Endothelial cell of umbilical vein (primary cell): ENCODE measurements at regions not wholly inside any gene's neighbourhood (a gene's known extent, or its start where the extent isn't known, plus 50 kb on each side); places are given as distances from the start of the nearest gene placed in this dataset.

ENCODE experiments used
- BruUV-seq: library from RNA; stranded (reverse); fragments of 400-500 nt; replicated peaks from 2 replicates; lab custom pipeline; 2021; lab: Mats Ljungman, UMichigan
- CTCF ChIA-PET: fragments of 300-600, 350-600 bp; sonication (Branson Sonifier 250); formaldehyde crosslinking; loops from one replicate; lab custom pipeline; 2021; ENCODE audit warnings: antibody characterized with exemption, inconsistent platforms; lab: Charles Lee
- POLR2A ChIA-PET: fragments of 300-600, 350-600 bp; sonication (Branson Sonifier 250); formaldehyde crosslinking; loops from one replicate; lab custom pipeline; 2021; ENCODE audit warnings: antibody characterized with exemption, inconsistent platforms; lab: Charles Lee
- DNase-seq: peaks from one replicate; pipeline ENCODE4 v3.0.0-alpha.2; 2011; ENCODE audit warnings: low read depth, low spot score
- FAIRE-seq: peaks from 2 replicates; lab custom pipeline; 2011; peaks lifted over from hg19 to GRCh38; lab: Jason Lieb, UNC
- H2AFZ ChIP-seq: 2 replicates; pipeline ENCODE4 v1.6.0; 2012; ENCODE audit warnings: low read depth, low read length, control low read depth, inconsistent platforms
- H3K27ac ChIP-seq: 2 replicates; pipeline ENCODE4 v1.5.1; 2011; ENCODE audit warnings: low read depth, mild to moderate bottlenecking, control low read depth, low read length, moderate library complexity; ENCODE audit not compliant: insufficient read depth
- H3K27me3 ChIP-seq, 2 experiments: 2 replicates each; pipeline versions ENCODE4 v1.6.0 to v1.6.1; 2011; ENCODE audit warnings: low read length in 2 of 2, mixed read lengths in 1 of 2; ENCODE audit not compliant: control insufficient read depth in 2 of 2, insufficient read depth in 2 of 2
- H3K36me3 ChIP-seq, 2 experiments: 2 replicates in 1 of 2; 3 replicates in 1 of 2; pipeline ENCODE4 v1.5.1; 2011; ENCODE audit warnings: low read length in 2 of 2, mild to moderate bottlenecking in 1 of 2, moderate library complexity in 1 of 2; ENCODE audit not compliant: control insufficient read depth in 2 of 2, insufficient read depth in 2 of 2; ENCODE audit errors: extremely low read depth in 1 of 2
- H3K4me1 ChIP-seq: 3 replicates; pipeline ENCODE4 v1.5.1; 2011; ENCODE audit warnings: mild to moderate bottlenecking, low read length; ENCODE audit not compliant: control insufficient read depth, insufficient read depth; ENCODE audit errors: extremely low read depth
- H3K4me2 ChIP-seq: 2 replicates; pipeline ENCODE4 v1.6.1; 2011; ENCODE audit warnings: low read length, control low read depth, mixed read lengths; ENCODE audit not compliant: insufficient read depth
- H3K4me3 ChIP-seq, 3 experiments: fragments of 200-600 bp in 1 of 3; sonication (generic), shearing (Covaris generic) in 1 of 3; replicated peaks in 1 of 3; 2 replicates each; pipeline ENCODE4 v1.5.1; 2011 to 2016; ENCODE audit warnings: control low read depth in 3 of 3, low read length in 3 of 3, mild to moderate bottlenecking in 2 of 3, inconsistent platforms in 1 of 3, low read depth in 1 of 3, moderate library complexity in 1 of 3; ENCODE audit not compliant: insufficient read depth in 1 of 3
- H3K79me2 ChIP-seq: 2 replicates; pipeline ENCODE4 v1.6.0; 2012; ENCODE audit warnings: low read length, inconsistent platforms; ENCODE audit not compliant: control insufficient read depth, insufficient read depth
- H3K9ac ChIP-seq: replicated peaks from 2 replicates; pipeline ENCODE3; 2011; ENCODE audit warnings: low read length, control low read depth; ENCODE audit not compliant: insufficient read depth; ENCODE audit errors: extremely low read depth
- H3K9me1 ChIP-seq: replicated peaks from 3 replicates; pipeline ENCODE4 v1.6.0; 2011; ENCODE audit warnings: mild to moderate bottlenecking, low read length; ENCODE audit not compliant: control insufficient read depth, insufficient read depth; ENCODE audit errors: extremely low read depth
- H3K9me3 ChIP-seq: replicated peaks from 2 replicates; pipeline ENCODE4 v1.5.1; 2012; ENCODE audit warnings: low read length, inconsistent platforms; ENCODE audit not compliant: control insufficient read depth, insufficient read depth
- H4K20me1 ChIP-seq: replicated peaks from 2 replicates; pipeline ENCODE3; 2011; ENCODE audit warnings: mild to moderate bottlenecking, low read length; ENCODE audit not compliant: control insufficient read depth, insufficient read depth; ENCODE audit errors: extremely low read depth
- EZH2 ChIP-seq: IDR thresholded peaks from 2 replicates; pipeline ENCODE4 v1.6.1; 2012; ENCODE audit warnings: borderline replicate concordance, low read depth, mild to moderate bottlenecking, moderate library complexity, low read length, inconsistent platforms; ENCODE audit not compliant: severe bottlenecking
- FOS ChIP-seq: IDR thresholded peaks from 2 replicates; pipeline ENCODE4 v1.6.1; 2011; ENCODE audit warnings: mild to moderate bottlenecking, low read length, moderate library complexity, borderline replicate concordance; ENCODE audit not compliant: insufficient read depth
- GATA2 ChIP-seq: IDR thresholded peaks from 2 replicates; pipeline ENCODE4 v1.7.0; 2011; ENCODE audit warnings: low read depth, mild to moderate bottlenecking, moderate library complexity, mixed read lengths, low read length; ENCODE audit not compliant: insufficient read length, insufficient read depth
- JUN ChIP-seq: IDR thresholded peaks from 2 replicates; pipeline ENCODE4 v1.6.1; 2011; ENCODE audit warnings: borderline replicate concordance, low read depth; ENCODE audit not compliant: insufficient read length, insufficient read depth
- MYC ChIP-seq: IDR thresholded peaks from one replicate; pipeline ENCODE4 v1.6.1; 2011; ENCODE audit warnings: mild to moderate bottlenecking, low read depth, low read length
- POLR2A ChIP-seq: IDR thresholded peaks from 2 replicates; pipeline ENCODE4 v1.6.1; 2012; ENCODE audit warnings: low read depth, mild to moderate bottlenecking, control low read depth, low read length
- POLR2AphosphoS5 ChIP-seq: IDR thresholded peaks from 2 replicates; pipeline ENCODE4 v1.6.1; 2012; ENCODE audit warnings: low read depth, mild to moderate bottlenecking, control low read depth, low read length, moderate library complexity; ENCODE audit not compliant: insufficient read depth
- dilution Hi-C: fragments of 300-500 bp; cut with MboI; formaldehyde crosslinking; loops from one replicate; pipeline ENCODE4 v1.15.0; 2019; ENCODE audit warnings: low sequenced_read_pairs; ENCODE audit not compliant: extremely low pct_ligation_motif_present
- intact Hi-C: fragments of 100-400 bp; cut with micrococcal nuclease; formaldehyde crosslinking; loops from one replicate; pipeline ENCODE4 v1.10.0; 2022
- TF ChIP-seq, protein P1 (sequence below), 2 donors: IDR thresholded peaks; 1 replicate in 1 of 2; 2 replicates in 1 of 2; pipeline ENCODE4 v1.5.1; 2011; ENCODE audit warnings: low read length in 2 of 2, mild to moderate bottlenecking in 2 of 2, moderate library complexity in 2 of 2, control low read depth in 1 of 2, inconsistent platforms in 1 of 2, low read depth in 1 of 2; ENCODE audit not compliant: insufficient read depth in 1 of 2; ENCODE audit errors: extremely low read depth in 1 of 2
- TF ChIP-seq, protein P2 (sequence below): IDR thresholded peaks from 2 replicates; pipeline ENCODE4 v1.6.1; 2011; ENCODE audit not compliant: insufficient read depth, insufficient read length

DNA sequence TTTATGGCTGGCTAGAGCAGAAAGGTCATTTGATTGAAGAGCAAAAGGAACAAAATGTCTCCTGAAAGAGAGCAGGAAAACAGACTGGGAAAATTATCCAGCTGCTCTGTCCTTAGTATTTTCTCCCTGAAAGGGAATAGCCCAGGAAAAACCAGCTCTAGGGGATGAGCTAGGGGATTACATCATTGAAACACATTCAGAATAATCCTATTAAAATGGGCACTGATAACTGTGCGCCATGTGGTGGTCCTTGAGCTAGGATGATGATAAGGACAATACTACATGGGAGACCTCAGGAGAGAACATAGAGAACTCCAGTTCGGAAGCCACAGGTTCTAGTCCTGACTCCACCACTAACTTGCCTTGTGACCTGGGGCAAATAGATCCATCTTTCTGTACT is 873.8 kb downstream of the TYW1 start:
- no peak overlapping the region for H3K4me2 ChIP-seq
- no peaks in the 10 kb centered on the region for H4K20me1 ChIP-seq
- H3K4me3 ChIP-seq: no peak overlapping the region
- ChIA-PET CTCF (no interaction called here), POLR2A (no interaction called here)
- TF ChIP-seq JUN: no peak
- no peak for TF ChIP-seq POLR2A
- intact Hi-C loops: no loop called here
- no peaks in the 10 kb centered on the region for H3K36me3 ChIP-seq
- DNase-seq (no peak), FAIRE-seq (no peak)
- H3K79me2 ChIP-seq: no peaks in the 10 kb centered on the region
- no peak overlapping the region for H2AFZ ChIP-seq
- dilution Hi-C loops: no loop called here
- H3K9ac ChIP-seq: no peak overlapping the region
- no peaks in the 10 kb centered on the region for H3K9me1 ChIP-seq
- BruUV-seq: no TSS peak
- no peaks in the 10 kb centered on the region for H3K27me3 ChIP-seq
- H3K27ac ChIP-seq: no peak overlapping the region
- H3K9me3 ChIP-seq: peaks cover 4% of the 10 kb centered on the region
- no peaks in the 10 kb centered on the region for H3K4me1 ChIP-seq

DNA sequence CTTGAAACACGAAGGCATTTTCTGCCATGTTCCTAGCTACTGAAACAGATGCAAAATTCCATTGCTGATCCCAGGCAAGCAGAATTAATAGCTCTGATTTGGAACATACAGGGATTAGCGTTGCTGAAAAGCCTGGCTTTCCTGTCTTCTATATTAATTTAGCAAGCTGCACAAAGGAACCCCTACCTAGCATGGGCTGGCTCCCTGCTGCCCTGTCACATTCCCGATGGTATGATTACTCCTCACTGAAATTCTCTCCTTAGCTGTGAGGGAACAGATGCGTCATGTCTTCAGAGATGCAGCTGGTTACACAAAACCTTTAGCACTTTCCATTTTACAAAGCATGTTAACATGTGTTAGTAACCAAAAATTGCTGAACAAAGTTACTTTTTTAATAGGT is 878.9 kb downstream of the TYW1 start:
- intact Hi-C loops: no loop called here
- CTCF ChIA-PET: no interaction called here
- no TSS peak for BruUV-seq

More for the DNA sequence above, 878.9 kb downstream of the TYW1 start:
- no peaks in the 10 kb centered on the region for H3K27me3 ChIP-seq
- H3K9me3 ChIP-seq: peaks cover 6% of the 10 kb centered on the region
- H3K27ac ChIP-seq: no peak overlapping the region
- H3K4me1 ChIP-seq: no peaks in the 10 kb centered on the region
- H3K9ac ChIP-seq: no peak overlapping the region
- H3K4me3 ChIP-seq: no peak overlapping the region
- no peaks in the 10 kb centered on the region for H3K79me2 ChIP-seq
- no peaks in the 10 kb centered on the region for H3K9me1 ChIP-seq
- no peaks in the 10 kb centered on the region for H3K36me3 ChIP-seq
- POLR2A ChIA-PET: no interaction called here
- DNase-seq: no peak
- no peaks in the 10 kb centered on the region for H4K20me1 ChIP-seq
- no peak for FAIRE-seq
- dilution Hi-C loops: no loop called here
- TF ChIP-seq POLR2AphosphoS5: no peak
- no peak for TF ChIP-seq JUN
- TF ChIP-seq POLR2A: no peak
- no peak for TF ChIP-seq EZH2
- TF ChIP-seq GATA2: no peak
- TF ChIP-seq, protein P1, sequence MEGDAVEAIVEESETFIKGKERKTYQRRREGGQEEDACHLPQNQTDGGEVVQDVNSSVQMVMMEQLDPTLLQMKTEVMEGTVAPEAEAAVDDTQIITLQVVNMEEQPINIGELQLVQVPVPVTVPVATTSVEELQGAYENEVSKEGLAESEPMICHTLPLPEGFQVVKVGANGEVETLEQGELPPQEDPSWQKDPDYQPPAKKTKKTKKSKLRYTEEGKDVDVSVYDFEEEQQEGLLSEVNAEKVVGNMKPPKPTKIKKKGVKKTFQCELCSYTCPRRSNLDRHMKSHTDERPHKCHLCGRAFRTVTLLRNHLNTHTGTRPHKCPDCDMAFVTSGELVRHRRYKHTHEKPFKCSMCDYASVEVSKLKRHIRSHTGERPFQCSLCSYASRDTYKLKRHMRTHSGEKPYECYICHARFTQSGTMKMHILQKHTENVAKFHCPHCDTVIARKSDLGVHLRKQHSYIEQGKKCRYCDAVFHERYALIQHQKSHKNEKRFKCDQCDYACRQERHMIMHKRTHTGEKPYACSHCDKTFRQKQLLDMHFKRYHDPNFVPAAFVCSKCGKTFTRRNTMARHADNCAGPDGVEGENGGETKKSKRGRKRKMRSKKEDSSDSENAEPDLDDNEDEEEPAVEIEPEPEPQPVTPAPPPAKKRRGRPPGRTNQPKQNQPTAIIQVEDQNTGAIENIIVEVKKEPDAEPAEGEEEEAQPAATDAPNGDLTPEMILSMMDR (IDR thresholded peaks at IDR 0.05; ENCODE audit: extremely low read depth in 1 of 2, insufficient read depth in 1 of 2, low read depth in 1 of 2, low read length in 2 of 2): no peak
- TF ChIP-seq MYC: no peak
- TF ChIP-seq, protein P2, sequence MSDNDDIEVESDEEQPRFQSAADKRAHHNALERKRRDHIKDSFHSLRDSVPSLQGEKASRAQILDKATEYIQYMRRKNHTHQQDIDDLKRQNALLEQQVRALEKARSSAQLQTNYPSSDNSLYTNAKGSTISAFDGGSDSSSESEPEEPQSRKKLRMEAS: no peak
- TF ChIP-seq FOS: no peak
- H3K4me2 ChIP-seq: no peak overlapping the region
- no peak overlapping the region for H2AFZ ChIP-seq
